Adrenal gland (tissue), 5 donors: ENCODE measurements at regions not wholly inside any gene's neighbourhood (a gene's known extent, or its start where the extent isn't known, plus 50 kb on each side); places are given as distances from the start of the nearest gene placed in this dataset.

Source experiments
- CTCF ChIP-seq, 6 experiments: fragments of 450-650 bp in 4 of 6; fragments of 200-600 bp in 2 of 6; sonication (generic) in 1 of 6; IDR thresholded peaks; 1 replicate in 5 of 6; 2 replicates in 1 of 6; pipeline versions ENCODE4 v1.5.1 to v1.8.0; 2016 to 2021; ENCODE audit warnings: antibody characterized with exemption in 6 of 6, mild to moderate bottlenecking in 2 of 6, moderate library complexity in 1 of 6
- POLR2A ChIP-seq, 2 donors: fragments of 450-650 bp; IDR thresholded peaks; one replicate each; pipeline ENCODE4 v1.6.1; 2017; ENCODE audit warnings: antibody characterized with exemption in 2 of 2, mild to moderate bottlenecking in 2 of 2, moderate library complexity in 1 of 2
- donor health status: DM: no; HTN: no; CAD: no.

GRCh38 chr12:19657118-19657731 is 217.9 kb downstream of the AEBP2 start:
- TF ChIP-seq CTCF (IDR thresholded peaks at IDR 0.05) (no peak), POLR2A (IDR thresholded peaks at IDR 0.05) (no peak)
